Fibroblast of skin of abdomen (primary cell): ENCODE measurements at regions not wholly inside any gene's neighbourhood (a gene's known extent, or its start where the extent isn't known, plus 50 kb on each side); places are given as distances from the start of the nearest gene placed in this dataset.
"Not testable (repeated sequence)": the region's sequence is repeated elsewhere in the genome, so short reads cannot be mapped to it uniquely, and the experiment has no call there.

ENCODE experiments used
- DNase-seq: peaks from one replicate; pipeline ENCODE4 v3.0.0-alpha.2; 2013

DNA sequence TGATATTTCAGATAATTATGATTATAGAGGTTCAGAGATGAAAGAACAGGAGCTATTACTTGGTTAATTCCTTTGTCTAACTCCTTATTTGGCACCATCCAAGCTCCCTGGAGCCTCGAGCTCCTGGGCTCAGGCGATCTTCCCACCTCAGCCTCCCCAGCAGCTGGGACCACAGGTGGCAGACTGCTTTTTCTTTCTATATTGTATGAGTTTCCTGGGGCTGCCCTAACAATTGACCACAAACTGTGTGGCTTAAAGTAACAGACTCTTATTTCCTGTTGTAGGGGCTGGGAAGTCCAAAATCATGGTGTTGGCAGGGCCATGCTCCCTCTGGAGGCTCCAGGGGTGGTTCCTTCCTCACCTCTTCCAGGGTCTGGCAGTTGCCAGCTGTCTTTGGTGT, 163.3 kb upstream of the ADCY1 start:
- DNase-seq = no peak

DNA sequence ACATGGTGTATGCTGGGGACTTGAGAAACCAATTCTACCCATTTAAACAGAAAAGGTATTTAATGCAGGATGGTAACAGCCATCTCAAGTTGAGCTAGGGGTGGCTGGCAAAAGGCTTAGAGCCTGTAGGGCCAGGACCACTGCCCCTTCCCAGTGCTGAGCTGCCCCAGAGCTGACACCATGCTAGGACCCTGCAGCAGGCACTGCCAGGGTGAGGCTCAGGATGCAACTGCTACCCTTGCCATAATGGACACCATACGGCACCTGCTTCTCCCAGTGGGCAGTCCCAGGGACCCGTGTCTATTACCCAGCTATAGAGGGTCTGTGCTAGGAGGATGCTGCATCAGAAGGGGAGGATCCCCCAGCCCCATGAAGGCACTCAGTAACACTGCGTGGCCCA, 160.7 kb upstream of the ADCY1 start:
- DNase-seq = no peak

DNA sequence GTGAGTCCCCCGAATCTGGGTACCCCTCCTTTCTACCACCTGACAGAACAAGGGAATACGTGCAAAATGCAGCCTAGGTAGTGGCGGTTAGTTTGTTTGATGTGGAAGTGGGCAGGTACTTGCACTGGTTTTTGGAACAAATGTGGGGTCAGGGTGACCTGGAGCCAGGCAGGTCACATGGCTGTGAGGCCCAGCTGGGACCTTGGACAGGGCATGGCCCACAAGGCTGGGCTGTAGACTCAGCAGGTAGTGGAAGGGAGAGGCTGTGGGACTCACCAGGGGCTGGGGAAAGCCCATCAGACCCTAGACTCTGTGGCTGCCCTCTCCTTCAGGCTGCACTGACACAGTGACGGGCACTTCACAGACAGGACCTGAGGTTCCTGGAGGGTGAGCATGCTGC, 159.9 kb upstream of the ADCY1 start:
- DNase-seq = no peak

DNA sequence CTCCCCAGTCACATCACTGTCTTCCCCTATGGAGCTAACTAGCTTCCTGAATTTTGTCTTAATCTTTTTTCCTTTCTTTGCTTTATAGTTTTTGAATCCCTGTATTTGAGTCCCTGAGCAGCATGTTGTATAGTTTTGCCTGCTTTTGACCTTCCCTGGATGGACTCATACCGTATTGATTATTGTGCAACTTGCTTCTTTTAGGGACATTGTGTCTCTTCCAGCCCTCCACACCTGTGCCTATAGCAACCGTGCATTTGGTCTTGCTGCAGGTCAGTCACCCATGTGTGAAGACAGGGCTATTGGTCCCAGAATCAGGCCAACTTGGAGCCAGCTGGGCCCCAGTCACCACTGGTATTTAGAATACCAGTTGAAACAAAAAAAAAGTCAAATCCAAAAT, 158.9 kb upstream of the ADCY1 start:
- DNase-seq = no peak

DNA sequence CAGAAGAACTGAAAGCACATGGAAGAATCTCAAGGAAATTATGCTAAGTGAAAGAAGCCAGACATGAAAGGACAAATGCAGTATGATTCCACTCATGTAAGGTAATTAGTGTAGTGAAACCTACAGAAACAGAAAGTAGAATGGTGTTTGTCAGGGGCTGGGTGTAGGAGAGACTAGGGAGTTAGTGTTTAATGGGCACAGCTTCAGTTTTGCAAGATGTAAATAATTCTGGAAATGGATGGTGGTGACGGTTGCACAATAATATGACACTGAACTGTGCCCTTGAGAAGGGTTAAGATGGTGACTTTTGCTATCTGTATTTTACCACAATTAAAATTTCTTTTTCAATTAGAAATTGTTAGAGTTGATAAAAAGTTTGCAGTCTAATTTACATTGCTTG, 157.3 kb upstream of the ADCY1 start:
- DNase-seq = no peak

DNA sequence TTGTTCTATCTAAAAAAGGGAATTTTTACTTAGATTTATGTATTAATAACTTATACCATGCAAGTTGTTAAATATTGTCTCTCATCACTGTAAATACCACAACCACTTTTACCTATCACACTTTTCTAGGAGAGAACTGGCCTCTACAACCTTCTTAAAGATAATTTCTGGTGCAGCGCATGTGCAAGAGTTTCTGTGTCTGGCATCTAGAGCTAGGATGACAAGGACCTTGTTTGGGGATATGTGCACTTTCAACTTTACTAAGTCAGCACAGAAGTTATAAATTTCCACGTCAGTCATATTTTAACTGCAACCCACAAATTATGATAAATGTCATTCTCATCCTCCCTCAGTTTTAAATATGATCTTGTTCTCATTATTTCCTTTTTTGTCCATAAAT, 156.9 kb upstream of the ADCY1 start:
- DNase-seq = no peak

DNA sequence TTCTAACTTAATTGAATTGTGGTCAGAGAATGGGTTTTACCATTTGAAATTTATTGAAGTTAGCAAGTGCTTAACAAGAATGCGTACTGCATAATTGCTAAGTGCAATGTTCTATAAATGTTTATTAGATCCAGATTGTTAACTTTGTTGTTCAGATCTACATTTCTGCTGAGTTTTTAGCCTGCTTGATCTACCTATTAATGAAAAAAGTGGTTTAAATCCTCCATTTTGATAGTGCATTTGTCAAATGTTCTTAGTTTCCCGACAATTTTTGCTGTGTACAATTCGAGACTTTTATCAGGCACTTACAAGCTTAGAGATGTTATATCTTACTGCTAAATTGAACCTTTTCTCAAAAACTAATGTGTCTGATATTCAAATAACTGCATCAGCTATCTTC, 156.4 kb upstream of the ADCY1 start:
- DNase-seq = no peak

DNA sequence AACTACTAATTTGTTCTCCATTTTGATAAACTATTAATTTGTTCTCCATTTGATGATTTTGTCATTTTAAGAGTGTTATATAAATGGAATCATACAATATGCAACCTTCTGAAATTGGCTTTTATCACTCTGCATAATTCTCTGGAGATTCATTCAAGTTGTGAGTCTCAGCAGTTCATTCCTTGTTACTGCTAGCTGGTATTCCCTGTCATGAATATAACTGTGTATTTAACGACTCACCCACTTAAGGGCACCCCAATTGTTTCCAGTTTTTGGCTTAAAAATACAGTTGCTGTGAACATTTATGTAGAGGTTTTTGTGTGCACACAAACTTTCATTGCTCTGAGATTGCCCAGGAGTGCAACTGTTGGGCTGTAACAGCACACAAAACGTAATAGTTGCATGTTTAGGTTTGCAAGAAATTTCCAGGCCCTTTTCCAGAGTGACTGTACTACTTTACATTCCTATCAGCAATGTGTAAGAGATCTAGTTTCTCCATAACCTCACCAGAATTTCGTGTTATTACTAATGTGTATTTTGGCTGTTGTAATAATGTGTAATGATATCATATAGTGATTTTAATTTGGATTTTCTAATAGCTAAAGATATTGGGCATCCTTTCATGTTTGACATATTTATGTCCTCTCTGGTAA, 153.2 kb upstream of the ADCY1 start:
- peak; percentile 83 for DNase-seq

DNA sequence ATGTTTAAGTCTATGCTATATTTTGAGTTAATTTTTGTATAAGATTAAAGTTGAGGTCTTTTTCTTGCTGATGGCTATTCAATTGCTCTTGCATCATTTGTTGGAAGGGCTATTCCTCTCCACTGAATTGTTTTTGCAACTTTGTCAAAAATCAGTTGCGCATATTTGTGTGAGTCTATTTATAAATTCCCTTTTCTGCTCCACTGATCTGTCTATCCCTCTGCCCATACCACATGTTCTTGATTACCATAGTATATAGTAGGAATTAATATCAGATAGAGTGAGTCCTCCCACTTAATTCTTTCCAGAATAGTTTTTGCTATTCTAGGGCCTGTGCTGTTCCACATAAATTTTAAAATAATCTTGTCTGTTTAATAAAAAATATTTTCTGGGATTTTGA, 152.4 kb upstream of the ADCY1 start:
- DNase-seq = peak; percentile 77

DNA sequence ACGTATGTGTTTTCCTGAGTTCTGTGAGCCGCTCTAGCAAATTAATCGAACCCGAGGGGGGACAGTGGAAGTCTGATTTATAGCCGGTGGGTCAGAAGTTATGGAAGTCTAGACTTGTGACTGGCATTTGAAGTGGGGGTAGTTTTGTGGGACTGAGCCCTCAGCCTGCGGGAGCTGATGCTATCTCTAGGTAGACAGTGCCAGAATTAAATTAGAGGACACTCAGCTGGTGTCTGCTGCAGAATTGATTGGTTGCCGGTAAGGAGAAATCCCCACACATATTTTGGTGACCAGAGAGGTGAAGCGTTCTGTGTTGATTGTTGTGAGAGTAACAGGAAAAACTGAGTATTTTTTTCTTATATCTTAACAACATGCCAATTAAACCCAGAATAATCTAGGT, 143.8 kb upstream of the ADCY1 start:
- DNase-seq = no peak

DNA sequence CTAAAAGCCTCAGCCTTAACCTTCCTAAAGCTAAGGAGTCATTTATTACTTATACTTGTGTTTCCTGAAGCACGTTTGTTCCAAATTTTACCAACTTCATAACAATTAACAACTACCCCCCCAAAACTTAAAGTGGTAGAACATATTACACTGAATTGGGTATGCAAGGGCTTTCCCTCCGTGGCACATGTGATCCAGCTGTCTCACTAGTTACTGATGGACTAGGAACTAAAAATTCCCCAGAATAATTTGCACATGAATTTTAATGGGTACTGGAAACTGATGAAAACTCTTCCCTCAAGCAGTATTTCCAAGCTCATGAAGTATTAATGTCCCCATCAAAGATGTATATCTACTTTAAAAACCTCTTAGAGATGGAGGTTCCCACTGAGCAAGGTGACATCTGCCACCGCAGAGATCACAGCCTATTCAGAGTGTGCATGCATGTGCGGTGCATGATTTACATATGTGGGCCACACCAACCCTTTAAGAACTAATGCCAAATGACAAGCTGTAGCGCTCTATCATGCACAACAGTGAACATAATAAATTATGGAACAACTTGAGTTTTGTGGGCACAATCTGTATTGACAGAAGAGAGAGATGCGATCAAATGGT, 139.9 kb upstream of the ADCY1 start:
- no peak for DNase-seq

DNA sequence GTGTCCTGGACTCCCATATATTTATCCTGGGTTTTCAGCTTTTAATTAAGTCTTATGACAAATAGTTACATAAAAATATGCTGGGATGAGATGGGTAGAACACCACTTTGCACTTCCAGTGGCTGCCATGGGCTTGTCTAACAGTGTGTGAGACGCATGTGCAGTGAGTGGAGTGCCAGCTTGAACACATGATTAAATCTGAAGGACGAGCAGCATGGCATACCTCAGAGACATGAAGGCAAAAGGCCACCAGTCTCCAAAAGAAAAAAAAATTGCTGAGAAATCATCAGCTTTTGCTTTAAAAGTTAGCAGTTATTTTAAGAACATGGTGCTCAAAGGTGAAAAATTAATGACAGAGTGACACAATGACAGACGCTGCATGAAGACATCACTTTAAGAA, 139.0 kb upstream of the ADCY1 start:
- DNase-seq = no peak

DNA sequence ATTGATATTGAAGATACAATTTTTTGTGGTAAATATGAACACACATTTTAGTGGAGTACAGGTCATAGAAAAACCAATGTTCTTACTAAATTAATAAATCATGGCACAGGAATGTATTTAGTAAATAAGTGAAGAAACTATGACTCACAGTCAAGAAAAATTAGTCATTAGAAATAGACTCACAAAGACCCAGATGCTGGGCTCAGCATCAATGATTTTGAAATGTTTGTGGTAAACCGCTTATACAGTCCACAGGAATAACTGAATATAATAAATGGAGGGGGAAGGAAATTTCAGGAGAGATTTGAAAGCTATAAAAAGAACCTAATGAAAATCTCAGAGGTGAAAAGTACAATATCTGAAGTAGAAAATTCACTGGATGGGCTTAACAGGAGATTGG, 138.3 kb upstream of the ADCY1 start:
- peak; percentile 93 for DNase-seq

DNA sequence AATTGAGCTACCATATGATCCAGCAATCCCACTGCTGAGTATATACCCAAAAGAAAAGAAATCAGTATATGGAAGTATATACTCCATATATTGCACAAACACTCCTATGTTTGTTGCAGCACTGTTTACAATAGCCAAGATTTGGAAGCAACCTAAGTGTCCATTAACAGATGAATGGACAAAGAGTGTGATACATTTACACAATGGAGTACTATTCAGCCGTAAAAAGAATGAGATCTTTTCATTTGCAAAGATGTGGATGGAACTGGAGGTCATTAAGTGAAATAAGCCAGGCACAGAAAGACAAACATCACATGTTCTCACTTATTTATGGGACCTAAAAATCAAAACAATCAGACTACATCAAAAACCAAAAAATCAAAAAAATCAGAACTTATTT, 133.4 kb upstream of the ADCY1 start:
- DNase-seq = not testable (repeated sequence)

DNA sequence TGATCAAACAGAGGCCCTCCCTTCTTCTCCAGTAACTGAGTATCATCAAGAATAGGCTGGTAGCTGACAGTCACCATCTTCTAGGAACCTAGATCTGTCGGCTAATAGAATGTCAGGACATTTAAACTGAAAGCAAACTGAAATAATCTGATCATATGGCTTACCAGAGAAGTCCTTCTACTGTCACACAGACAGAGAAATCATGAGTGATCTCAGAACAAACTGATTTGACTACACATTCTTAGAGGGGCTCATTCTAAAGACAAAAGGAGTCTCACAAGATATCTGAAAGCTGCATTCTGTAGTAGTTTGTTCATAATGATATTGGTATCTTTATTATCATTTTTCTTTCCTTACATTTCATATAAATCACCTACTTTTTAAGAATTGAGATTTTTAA, 130.9 kb upstream of the ADCY1 start:
- no peak for DNase-seq

DNA sequence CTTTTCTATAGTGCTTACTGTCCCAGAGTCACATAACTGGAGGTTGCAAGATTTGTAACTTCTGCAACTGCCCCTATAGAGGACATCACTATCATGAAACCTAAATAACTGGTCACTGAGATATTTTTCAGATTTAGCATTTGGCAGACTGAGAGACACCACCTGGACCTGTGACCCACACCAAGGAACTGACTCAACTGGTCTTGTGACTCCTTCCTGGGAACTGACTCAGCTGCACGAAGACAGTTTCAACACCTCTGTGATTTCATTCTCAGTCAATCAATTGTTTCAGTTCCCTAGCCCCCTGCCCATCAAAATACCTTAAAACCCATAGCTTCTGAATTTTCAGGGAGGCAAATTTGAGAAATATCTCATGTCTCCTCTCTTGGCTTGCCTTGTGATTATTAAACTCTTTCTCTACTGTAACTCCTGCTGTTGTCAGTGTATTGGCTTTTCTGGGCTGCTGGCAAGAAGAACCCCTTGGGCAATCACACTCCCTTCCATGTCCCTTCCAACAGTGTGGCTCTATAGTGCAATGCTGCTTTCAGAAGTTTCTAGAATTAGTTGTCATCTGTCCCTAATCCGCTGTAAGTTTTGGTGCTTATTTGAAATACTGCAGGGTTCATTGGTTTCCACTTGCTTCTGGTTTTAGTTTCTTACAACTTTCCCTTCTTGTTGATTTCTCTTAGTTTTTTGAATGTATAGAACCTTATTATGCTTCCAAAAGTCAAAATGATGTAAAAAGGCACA, 127.8 kb upstream of the ADCY1 start:
- no peak for DNase-seq

DNA sequence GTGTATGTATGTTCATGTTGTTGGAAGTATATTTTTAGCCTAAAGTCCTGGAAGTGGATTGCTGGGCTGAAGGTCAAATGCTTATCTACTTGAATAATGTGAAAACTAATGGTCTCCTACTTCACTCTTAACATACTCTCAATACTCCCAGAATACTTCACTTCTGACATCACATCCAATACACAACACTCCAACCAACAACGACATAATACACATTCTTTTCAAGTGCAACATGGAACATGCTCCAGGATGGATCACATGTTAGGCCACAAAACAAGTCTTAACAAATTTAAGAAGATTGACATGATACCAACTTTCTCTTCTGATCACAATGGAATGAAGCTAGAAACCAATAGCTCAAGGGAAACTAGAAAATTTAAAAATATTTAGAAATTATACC, 126.9 kb upstream of the ADCY1 start:
- no peak for DNase-seq

DNA sequence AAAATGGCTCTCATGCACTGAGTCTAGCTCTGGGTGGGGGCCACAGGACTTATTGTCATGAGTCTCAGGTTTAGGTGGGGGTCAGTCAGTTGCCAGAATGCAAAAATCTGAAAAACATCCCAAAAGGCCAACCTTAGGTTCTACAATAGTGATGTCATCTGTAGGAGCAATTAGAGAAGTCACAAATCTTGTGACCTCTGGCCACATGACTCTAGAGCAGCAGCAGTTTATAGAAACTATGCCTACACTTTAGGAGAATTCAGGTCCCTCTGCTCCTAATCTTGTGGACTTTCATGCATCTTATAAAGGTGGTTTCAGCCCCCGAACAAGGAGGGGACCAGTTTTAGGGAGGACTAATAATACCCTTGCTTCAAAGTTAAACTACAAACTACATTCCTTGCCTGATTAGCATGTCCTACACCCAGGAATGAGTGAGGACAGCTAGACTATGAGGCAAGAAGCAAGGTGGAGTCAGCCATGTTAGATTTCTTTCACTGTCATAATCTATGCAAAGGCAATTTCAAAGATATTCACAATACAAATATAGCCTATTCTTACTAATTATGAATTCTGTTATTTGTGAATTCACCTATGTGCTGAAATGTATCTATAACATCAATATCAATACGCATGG, 123.5 kb upstream of the ADCY1 start:
- DNase-seq = no peak

DNA sequence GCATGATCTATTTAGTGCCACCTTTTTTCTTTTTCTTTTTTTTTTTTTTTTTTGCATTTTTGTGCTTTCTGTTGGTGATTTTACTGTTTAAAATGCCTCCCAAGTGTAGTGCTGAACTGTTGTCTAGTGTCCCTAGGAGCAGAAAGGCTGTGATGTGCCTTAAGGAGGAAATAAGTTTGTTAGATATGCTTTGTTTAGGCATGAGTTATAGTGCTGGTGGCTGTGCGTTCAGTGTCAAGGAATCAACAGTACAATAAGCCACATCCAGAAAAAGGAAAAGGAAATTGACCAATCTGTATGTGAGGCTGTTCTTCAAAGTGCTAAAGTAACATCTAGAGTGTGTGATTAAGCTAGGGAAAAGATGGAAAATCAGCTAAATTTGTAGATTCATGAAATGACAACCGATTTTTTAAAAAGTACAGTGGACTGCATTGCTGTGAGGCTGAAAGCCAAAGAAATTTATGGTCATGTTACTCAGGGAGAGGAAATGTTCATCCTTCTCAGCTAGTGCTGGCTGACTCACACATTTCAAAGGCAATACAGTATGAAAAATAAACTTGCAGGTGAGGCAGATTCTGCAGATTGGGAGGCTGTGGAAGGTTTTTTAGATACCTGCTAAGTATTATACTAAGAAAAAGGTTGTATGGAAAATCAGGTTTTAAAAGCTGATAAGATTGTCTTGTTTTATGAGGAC, 122.7 kb upstream of the ADCY1 start:
- peak; percentile 24 for DNase-seq

DNA sequence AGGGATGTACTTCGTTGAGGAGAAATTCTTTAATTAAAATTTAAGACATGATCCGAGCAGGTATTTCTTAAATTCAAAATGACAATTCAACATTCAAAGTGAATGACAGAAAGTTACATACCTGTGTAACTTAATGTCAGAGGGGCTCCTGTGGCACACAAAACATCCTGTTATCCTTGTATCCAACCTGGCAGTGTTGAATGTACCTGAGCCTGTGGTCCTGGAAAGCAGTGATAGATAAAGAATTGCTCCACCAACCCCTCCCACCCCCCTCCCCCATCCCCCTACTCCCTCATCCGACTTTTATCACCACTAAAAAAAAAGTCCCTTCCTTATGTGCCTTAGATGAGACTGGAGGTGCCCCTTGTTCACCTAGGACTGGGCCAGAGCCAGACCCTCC, 119.4 kb upstream of the ADCY1 start:
- no peak for DNase-seq

DNA sequence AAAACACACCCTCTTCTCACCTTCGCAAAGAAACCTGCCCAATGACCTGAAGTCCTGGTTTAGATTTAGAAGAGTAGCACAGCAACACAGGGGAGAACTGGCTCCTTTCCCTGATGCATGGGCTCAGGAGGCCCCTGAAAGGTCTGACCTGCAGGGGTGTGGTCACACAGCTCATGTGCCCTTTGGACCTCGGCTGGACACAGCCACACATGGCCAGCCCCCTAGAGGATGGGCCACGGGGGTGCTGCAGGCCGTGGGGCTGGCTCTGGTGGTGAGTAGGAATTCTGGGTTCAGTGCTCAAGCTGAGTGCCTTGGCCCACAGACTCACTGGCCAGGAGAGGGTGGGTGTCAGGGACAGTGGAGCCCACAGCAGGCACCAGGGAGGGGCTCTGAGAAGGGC, 118.5 kb upstream of the ADCY1 start:
- no peak for DNase-seq

DNA sequence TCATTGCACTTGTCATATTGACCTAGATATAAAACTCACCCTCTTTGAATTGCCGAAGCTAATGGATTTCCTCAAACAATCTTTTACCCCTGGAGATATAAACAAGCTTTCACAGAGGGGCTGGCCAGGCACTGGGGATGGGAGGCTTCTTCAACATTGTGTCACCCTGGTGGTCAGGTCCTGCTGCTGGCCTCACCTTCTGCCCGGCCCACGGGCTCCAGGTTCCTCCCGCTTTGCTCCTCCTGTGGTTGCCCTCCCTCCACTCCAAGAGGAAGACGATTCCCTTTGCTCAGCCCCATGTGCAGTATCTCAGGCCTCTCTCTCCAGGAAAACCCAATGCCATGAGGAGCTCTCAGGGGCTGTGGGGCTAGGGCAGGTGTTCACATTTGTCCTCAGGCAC, 118.1 kb upstream of the ADCY1 start:
- DNase-seq = no peak
